NCI-H1048 (cell line): ENCODE measurements at regions not wholly inside any gene's neighbourhood (a gene's known extent, or its start where the extent isn't known, plus 50 kb on each side); places are given as distances from the start of the nearest gene placed in this dataset.

Experiments used
- DNase-seq: peaks from one replicate; lab custom pipeline; 2025; lab: John Stamatoyannopoulos, UW

GRCh38 chr7:17019106-17019505, 137.3 kb upstream of the AGR3 start:
- no peak for DNase-seq

GRCh38 chr7:17020250-17020649, 138.5 kb upstream of the AGR3 start:
- DNase-seq, result no peak

- DNase-seq, result no peak
Measured at GRCh38 chr7:17021205-17021604, 139.4 kb upstream of the AGR3 start.

- no peak for DNase-seq
Measured at GRCh38 chr7:17022920-17023319, 141.1 kb upstream of the AGR3 start.

- DNase-seq, result no peak
Measured at GRCh38 chr7:17026269-17026668, 144.5 kb upstream of the AGR3 start.

- DNase-seq, result no peak
Measured at GRCh38 chr7:17027143-17027788, 145.5 kb upstream of the AGR3 start.

DNA sequence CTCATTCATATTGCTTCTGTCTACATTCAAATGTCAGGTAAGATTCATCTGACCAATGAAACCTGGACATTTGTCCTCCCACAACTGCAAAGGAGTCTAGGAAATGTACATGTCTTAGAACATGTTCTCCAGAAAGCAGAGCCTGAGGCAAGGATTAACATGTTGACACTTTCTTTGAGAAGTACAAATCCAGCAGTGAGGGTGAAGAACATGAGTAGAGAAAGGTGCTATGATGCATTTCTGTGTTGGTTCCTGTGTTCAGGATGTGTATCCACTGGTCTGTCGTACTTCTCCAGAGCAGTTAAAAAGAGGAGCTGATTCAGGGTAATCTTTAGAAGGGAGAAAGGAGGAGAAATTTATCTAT, 146.0 kb upstream of the AGR3 start:
- no peak for DNase-seq

- DNase-seq, result no peak
Measured at GRCh38 chr7:17029150-17029549, 147.4 kb upstream of the AGR3 start.

DNA sequence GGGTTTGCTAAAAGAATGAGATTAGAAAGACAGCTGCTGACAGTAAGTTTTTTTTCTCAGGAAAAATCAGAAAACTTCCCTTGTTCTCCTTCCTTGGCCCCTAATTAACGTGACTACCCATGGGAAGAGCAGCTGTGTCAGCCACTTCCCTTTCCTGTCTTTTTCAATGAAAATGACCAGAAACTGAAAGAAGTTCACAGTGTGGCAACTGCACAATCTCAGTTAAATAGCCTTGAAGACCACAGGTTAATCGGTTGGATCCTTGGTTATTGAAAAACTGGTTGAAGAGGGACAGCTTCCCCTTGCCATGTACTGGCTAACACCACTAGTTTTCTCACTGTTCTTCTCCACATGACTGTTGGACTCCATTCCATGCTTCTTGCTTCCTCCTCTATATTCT, 148.8 kb upstream of the AGR3 start:
- DNase-seq, result no peak

GRCh38 chr7:17031906-17032551, 150.2 kb upstream of the AGR3 start:
- no peak for DNase-seq

- no peak for DNase-seq
Measured at GRCh38 chr7:17033245-17033644, 151.5 kb upstream of the AGR3 start.

DNA sequence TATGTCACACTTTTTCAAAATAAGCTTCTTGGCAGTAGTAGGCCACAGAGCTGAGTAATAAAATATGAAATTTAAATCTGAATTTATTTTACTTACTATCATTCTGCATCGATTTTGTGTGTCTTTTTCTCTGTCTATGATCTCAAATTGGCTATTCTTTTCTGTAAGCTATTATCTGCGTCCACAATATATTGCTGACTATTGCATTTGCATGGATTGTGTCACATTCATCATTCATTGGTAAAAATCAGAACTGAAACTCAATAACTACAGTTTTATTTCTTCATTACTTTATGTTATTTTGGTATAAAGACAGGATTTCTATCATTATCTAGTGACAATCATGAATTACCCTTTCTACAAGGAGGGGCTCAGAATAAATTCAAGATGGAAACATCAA, 154.8 kb upstream of the AGR3 start:
- DNase-seq, result no peak

DNA sequence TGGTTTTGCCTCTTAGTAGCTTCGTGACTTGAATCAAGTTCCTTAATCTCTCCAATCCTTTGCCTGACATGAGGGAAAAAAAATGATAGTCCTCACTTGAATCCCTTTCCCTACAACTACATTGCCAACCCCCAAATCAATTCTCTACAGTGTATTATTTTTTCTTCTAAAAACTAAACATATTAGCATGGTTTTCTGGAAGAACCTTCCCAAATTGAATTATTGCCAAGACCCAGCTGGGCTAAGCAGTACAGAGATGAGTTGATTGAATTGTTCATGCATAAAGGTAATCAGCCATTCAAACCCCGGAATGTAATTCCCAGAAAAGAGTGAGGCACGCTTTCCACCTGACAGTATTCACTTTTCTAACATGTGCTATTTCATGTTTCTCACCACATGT, 155.6 kb upstream of the AGR3 start:
- no peak for DNase-seq

- DNase-seq, result no peak
Measured at GRCh38 chr7:17038160-17038782, 156.5 kb upstream of the AGR3 start.

GRCh38 chr7:17038783-17039170, 157.0 kb upstream of the AGR3 start:
- no peak for DNase-seq

GRCh38 chr7:17039372-17039771, 157.6 kb upstream of the AGR3 start:
- no peak for DNase-seq

DNA sequence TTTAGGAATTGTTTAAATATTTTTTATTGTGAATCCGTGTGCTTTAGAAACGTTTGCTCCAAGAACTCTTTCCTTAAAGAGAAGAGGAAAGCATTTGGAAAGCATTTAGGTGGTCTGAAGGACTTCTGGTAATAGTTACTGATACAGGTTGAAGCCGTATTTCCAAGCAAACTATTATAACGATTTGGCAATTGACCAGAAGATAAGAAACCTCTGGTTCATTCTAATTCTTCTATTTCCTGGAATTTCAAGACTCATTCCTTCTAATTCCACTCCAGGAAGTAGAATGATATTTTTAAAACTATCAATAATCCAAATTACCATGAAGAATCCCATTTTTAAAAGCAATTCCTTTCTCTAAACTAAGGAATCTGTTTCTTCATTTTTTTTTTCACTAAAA, 158.9 kb upstream of the AGR3 start:
- DNase-seq, result no peak

GRCh38 chr7:17041324-17041723, 159.5 kb upstream of the AGR3 start:
- peak; percentile 58 for DNase-seq

DNA sequence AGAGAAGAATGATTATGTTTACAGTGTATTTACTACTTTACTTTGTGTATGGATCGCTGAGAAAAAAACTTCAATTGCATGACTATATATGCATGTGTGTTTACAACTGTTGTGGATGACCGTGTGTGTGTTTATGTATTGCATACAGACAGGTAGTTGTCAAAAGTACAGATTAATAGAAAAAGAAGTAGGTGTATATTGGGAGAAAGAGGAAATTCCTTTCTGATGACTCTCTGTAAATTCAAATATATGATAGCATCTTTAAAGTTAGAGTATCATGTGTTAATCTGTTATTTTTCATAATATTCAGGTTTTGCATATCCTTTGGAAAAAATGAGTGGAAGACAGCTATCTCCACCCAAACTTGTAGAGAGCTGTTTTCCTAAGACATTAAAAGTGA, 160.4 kb upstream of the AGR3 start:
- DNase-seq, result no peak

DNA sequence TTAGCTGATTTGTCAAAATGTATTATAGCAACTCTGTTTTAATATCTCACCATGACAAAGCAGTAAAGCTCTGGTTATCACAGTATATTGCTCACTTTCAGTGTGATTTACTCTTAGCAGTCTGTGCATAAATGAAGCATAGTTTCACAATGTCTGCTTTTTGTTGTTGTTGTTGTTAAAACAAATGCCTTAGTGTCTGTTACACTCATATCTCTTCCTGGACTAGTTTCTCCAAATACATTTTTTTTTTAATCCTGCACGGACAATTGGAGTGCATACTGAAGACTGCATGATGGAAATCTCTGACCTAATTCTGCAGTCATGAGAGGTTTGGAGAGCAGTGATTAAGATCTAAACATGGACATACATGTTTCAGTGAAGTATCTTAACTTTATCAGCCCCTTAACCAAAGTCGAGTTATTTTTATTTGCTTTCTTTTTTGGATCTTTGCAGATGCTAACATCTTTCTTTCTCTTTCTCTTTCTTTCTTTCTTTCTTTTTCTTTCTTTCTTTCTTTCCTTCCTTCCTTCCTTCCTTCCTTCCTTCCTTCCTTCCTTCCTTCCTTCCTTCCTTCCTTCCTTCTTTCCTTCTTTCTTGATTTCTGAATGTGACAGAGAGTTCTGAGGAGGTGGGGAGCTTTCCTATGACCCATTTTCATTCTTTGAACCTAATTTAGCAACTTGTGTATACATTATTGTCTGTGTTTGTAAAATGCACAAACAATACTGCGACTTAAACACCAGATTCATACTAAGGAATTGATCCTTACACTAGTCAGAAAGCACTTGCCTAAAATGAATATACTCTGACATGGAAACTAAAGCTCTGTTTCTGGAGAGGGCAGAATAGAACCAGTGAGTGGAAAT, 161.5 kb upstream of the AGR3 start:
- DNase-seq, result no peak

GRCh38 chr7:17044396-17044795, 162.6 kb upstream of the AGR3 start:
- DNase-seq, result no peak

- no peak for DNase-seq
Measured at GRCh38 chr7:17044861-17045260, 163.1 kb upstream of the AGR3 start.

DNA sequence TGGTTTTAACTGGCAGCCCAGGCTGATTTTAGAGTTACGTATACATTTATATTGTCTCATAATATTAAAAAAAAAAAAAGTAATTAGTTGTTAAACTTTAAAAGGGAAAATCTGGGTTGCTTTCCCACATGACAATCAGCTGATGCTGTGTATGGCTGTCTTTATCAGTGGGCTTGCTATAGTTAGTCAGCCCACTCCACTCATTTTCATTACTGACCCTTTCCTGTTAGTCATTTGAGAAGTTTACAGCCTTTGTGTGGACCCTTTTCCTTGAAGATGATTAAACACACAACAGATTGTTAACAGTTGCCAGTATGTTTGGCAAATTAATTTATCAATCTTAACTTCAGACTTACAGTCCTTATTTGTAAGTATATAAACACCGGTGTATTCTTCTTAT, 164.5 kb upstream of the AGR3 start:
- no peak for DNase-seq
